GM12878 (cell line): ENCODE measurements at regions not wholly inside any gene's neighbourhood (a gene's known extent, or its start where the extent isn't known, plus 50 kb on each side); places are given as distances from the start of the nearest gene placed in this dataset.

Experiments
- ATAC-seq: fragments of 200-7000 bp; cut with Tn5 transposase; 3 replicates; pipeline ENCODE4 v1.9.1; 2020; ENCODE audit warnings: mild to moderate bottlenecking, moderate library complexity
- BruUV-seq: library from RNA; stranded (reverse); fragments of 400-500 nt; replicated peaks from 2 replicates; lab custom pipeline; 2021; lab: Mats Ljungman, UMichigan
- CTCF ChIA-PET: fragments of 300-600 bp; sonication (Branson Sonifier 250); formaldehyde crosslinking; extraction: SDS; loops from one replicate; lab custom pipeline; 2021; ENCODE audit warnings: inconsistent platforms; lab: Yijun Ruan, JAX
- POLR2A ChIA-PET: fragments of 350-600 bp; formaldehyde crosslinking; extraction: SDS; loops from one replicate; lab custom pipeline; 2021; ENCODE audit warnings: inconsistent platforms; lab: Charles Lee
- RAD21 ChIA-PET: fragments of 300-600 bp; sonication (Branson Sonifier 250); formaldehyde crosslinking; loops from one replicate; lab custom pipeline; 2023; ENCODE audit warnings: antibody characterized with exemption; ENCODE audit not compliant: unreplicated experiment; lab: Charles Lee
- SMC1A ChIA-PET: fragments of 300-600 bp; sonication (Branson Sonifier 250); formaldehyde crosslinking; loops from one replicate; lab custom pipeline; 2023; ENCODE audit not compliant: unreplicated experiment, uncharacterized antibody; lab: Charles Lee
- DNase-seq: peaks from one replicate; pipeline ENCODE4 v3.0.0-alpha.2; 2011; ENCODE audit warnings: low read depth, low spot score
- FAIRE-seq: peaks from 3 replicates; lab custom pipeline; 2011; peaks lifted over from hg19 to GRCh38; lab: Jason Lieb, UNC
- H2AFZ ChIP-seq: 2 replicates; pipeline ENCODE4 v1.6.0; 2011; ENCODE audit warnings: low read depth, low read length, control low read depth; ENCODE audit not compliant: control insufficient read depth
- H3K27ac ChIP-seq: 2 replicates; pipeline ENCODE4 v1.5.1; 2011; ENCODE audit warnings: control low read depth; ENCODE audit not compliant: control insufficient read depth, insufficient read depth
- H3K27me3 ChIP-seq, 2 experiments: replicated peaks in 1 of 2; 2 replicates each; pipeline versions ENCODE4 v1.6.0 to v1.6.1; 2011; ENCODE audit warnings: low read length in 1 of 2; ENCODE audit not compliant: control insufficient read depth in 2 of 2, insufficient read depth in 2 of 2
- H3K36me3 ChIP-seq, 2 experiments: 2 replicates each; pipeline ENCODE4 v1.5.1; 2011; ENCODE audit warnings: low read length in 1 of 2; ENCODE audit not compliant: control insufficient read depth in 2 of 2, insufficient read depth in 2 of 2
- H3K4me1 ChIP-seq: 2 replicates; pipeline ENCODE4 v1.6.1; 2011; ENCODE audit warnings: mild to moderate bottlenecking, low read length, moderate library complexity, mixed read lengths; ENCODE audit not compliant: control insufficient read depth, insufficient read depth
- H3K4me2 ChIP-seq: 2 replicates; pipeline ENCODE4 v1.6.0; 2011; ENCODE audit warnings: control low read depth; ENCODE audit not compliant: control insufficient read depth, insufficient read depth
- H3K4me3 ChIP-seq: fragments of 200-600 bp; sonication (generic); 2 replicates; pipeline ENCODE4 v1.5.1; 2016
- H3K79me2 ChIP-seq: 2 replicates; pipeline ENCODE4 v1.6.0; 2011; ENCODE audit warnings: low read length; ENCODE audit not compliant: control insufficient read depth, insufficient read depth
- H3K9ac ChIP-seq: 2 replicates; pipeline ENCODE4 v1.8.0; 2011; ENCODE audit warnings: low read length, control low read depth, mixed read lengths; ENCODE audit not compliant: control insufficient read depth, insufficient read depth
- H3K9me3 ChIP-seq: replicated peaks from 3 replicates; pipeline ENCODE4 v1.5.1; 2011; ENCODE audit warnings: mild to moderate bottlenecking, low read length; ENCODE audit not compliant: control insufficient read depth, insufficient read depth
- H4K20me1 ChIP-seq: 2 replicates; pipeline ENCODE4 v1.6.0; 2011; ENCODE audit not compliant: control insufficient read depth, insufficient read depth
- BMI1 ChIP-seq: fragments of 450-650 bp; IDR thresholded peaks from 2 replicates; pipeline ENCODE4 v1.6.1; 2016; ENCODE audit warnings: mild to moderate bottlenecking, moderate library complexity, borderline replicate concordance
- CEBPB ChIP-seq, 2 experiments: fragments of 150-350 bp in 1 of 2; IDR thresholded peaks; 2 replicates each; pipeline ENCODE4 v1.6.1; 2012 to 2014; ENCODE audit warnings: low read depth in 2 of 2, low read length in 2 of 2, borderline replicate concordance in 1 of 2, inconsistent platforms in 1 of 2
- FOXM1 ChIP-seq: IDR thresholded peaks from 2 replicates; pipeline ENCODE4 v1.6.1; 2012; ENCODE audit warnings: low read depth, mild to moderate bottlenecking, inconsistent platforms, low read length, moderate library complexity
- JUND ChIP-seq: IDR thresholded peaks from 2 replicates; pipeline ENCODE4 v1.6.1; 2012; ENCODE audit warnings: low read depth, mild to moderate bottlenecking, low read length, improper control_type of control experiment, moderate library complexity
- NFXL1 ChIP-seq: fragments of 450-650 bp; IDR thresholded peaks from 2 replicates; pipeline ENCODE4 v1.6.1; 2017; ENCODE audit warnings: antibody characterized with exemption, mild to moderate bottlenecking, borderline replicate concordance
- NFYB ChIP-seq: IDR thresholded peaks from 2 replicates; pipeline ENCODE4 v1.6.1; 2011; ENCODE audit warnings: low read depth, mild to moderate bottlenecking, low read length, improper control_type of control experiment, moderate library complexity; ENCODE audit not compliant: insufficient read depth
- POLR2A ChIP-seq: IDR thresholded peaks from 2 replicates; pipeline ENCODE4 v1.6.1; 2011; ENCODE audit warnings: low read depth, mild to moderate bottlenecking, low read length
- RAD21 ChIP-seq: IDR thresholded peaks from 2 replicates; pipeline ENCODE4 v1.6.1; 2011; ENCODE audit warnings: mild to moderate bottlenecking, low read depth, low read length, moderate library complexity; ENCODE audit not compliant: insufficient read depth
- RCOR1 ChIP-seq: conservative IDR thresholded peaks from 2 replicates; pipeline ENCODE4 v1.6.1; 2012; ENCODE audit warnings: low read depth, low read length, improper control_type of control experiment
- WGBS: methylation state at CpG from one replicate; pipeline ENCODE4 v1.1.6; 2016; ENCODE audit warnings: low lambda C conversion rate; ENCODE audit not compliant: insufficient replicate concordance, insufficient coverage; ENCODE audit errors: missing lambda C conversion rate; 5-methylcytosine and 5-hydroxymethylcytosine counted together
- in situ Hi-C: fragments of 300-500 bp; cut with MboI; formaldehyde crosslinking; loops from 9 replicates; pipeline ENCODE4 v1.14.3; 2018; ENCODE audit warnings: mixed read lengths
- intact Hi-C: fragments of 100-400 bp; cut with micrococcal nuclease; formaldehyde crosslinking; loops from one replicate; pipeline ENCODE4 v1.14.2; 2022; ENCODE audit not compliant: unreplicated experiment
- TF ChIP-seq, protein P1 (sequence below): fragments of 450-650 bp; IDR thresholded peaks from 2 replicates; pipeline ENCODE4 v1.6.1; 2017; ENCODE audit warnings: low read depth, mild to moderate bottlenecking, moderate library complexity
- TF ChIP-seq, protein P2 (sequence below): fragments of 450-650 bp; IDR thresholded peaks from 2 replicates; pipeline ENCODE4 v1.6.1; 2017; ENCODE audit warnings: mild to moderate bottlenecking, moderate library complexity
- TF ChIP-seq, protein P3 (sequence below): IDR thresholded peaks from 2 replicates; pipeline ENCODE4 v1.6.1; 2012; ENCODE audit warnings: low read depth, low read length, improper control_type of control experiment
- TF ChIP-seq, protein P4 (sequence below): fragments of 450-650 bp; IDR thresholded peaks from 2 replicates; pipeline ENCODE4 v1.6.1; 2016; ENCODE audit warnings: mild to moderate bottlenecking

DNA sequence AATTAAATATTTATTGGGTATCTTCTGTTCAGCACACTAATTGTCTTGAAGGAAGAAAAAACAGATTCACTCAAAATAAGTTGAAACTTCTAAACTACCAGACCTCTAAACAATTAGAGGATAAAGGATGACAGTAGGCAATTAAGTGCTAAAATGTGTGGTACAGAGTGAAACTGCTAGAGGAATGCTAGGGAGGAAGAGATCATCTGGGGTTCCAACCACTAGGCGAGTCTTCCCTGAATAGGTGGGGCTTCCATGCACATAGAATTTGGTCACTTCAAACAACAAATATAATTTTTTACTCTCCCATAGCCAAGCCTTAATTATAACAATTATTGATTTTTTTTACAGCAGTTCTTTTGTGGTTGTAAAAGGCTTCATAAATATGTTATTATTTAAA is 559.0 kb upstream of the ZEB2 start (continued):
- TF ChIP-seq, protein P1, sequence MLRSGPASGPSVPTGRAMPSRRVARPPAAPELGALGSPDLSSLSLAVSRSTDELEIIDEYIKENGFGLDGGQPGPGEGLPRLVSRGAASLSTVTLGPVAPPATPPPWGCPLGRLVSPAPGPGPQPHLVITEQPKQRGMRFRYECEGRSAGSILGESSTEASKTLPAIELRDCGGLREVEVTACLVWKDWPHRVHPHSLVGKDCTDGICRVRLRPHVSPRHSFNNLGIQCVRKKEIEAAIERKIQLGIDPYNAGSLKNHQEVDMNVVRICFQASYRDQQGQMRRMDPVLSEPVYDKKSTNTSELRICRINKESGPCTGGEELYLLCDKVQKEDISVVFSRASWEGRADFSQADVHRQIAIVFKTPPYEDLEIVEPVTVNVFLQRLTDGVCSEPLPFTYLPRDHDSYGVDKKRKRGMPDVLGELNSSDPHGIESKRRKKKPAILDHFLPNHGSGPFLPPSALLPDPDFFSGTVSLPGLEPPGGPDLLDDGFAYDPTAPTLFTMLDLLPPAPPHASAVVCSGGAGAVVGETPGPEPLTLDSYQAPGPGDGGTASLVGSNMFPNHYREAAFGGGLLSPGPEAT = no peak
- no peak for TF ChIP-seq FOXM1
- TF ChIP-seq, protein P2, sequence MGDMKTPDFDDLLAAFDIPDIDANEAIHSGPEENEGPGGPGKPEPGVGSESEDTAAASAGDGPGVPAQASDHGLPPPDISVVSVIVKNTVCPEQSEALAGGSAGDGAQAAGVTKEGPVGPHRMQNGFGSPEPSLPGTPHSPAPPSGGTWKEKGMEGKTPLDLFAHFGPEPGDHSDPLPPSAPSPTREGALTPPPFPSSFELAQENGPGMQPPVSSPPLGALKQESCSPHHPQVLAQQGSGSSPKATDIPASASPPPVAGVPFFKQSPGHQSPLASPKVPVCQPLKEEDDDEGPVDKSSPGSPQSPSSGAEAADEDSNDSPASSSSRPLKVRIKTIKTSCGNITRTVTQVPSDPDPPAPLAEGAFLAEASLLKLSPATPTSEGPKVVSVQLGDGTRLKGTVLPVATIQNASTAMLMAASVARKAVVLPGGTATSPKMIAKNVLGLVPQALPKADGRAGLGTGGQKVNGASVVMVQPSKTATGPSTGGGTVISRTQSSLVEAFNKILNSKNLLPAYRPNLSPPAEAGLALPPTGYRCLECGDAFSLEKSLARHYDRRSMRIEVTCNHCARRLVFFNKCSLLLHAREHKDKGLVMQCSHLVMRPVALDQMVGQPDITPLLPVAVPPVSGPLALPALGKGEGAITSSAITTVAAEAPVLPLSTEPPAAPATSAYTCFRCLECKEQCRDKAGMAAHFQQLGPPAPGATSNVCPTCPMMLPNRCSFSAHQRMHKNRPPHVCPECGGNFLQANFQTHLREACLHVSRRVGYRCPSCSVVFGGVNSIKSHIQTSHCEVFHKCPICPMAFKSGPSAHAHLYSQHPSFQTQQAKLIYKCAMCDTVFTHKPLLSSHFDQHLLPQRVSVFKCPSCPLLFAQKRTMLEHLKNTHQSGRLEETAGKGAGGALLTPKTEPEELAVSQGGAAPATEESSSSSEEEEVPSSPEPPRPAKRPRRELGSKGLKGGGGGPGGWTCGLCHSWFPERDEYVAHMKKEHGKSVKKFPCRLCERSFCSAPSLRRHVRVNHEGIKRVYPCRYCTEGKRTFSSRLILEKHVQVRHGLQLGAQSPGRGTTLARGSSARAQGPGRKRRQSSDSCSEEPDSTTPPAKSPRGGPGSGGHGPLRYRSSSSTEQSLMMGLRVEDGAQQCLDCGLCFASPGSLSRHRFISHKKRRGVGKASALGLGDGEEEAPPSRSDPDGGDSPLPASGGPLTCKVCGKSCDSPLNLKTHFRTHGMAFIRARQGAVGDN = no peak

DNA sequence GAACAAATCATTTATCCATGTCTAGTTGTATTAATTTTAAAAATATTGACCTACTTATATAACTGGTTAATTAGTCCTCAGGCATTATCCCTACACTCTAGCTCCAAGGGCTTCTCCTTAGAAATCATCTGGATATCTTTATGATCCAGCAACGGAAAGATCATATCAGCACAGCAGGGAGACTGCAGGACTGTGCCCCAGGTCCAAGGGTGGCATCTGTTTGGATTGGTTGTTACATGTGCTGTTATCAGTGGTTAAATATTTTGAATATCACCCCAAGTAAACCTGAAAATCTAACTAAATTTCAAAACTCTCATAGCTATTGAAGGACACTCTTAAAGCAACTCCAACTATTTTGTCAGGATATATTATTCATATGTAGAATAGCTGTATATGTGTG is 556.2 kb upstream of the ZEB2 start:
- no peak for FAIRE-seq
- CTCF ChIA-PET = interaction anchor here (1.2 kb wide), 1 partner anchor 39 kb away, joined by 3 read pairs; no protein-coding TSS in a partner anchor
- TF ChIP-seq BMI1 = no peak
- no peak for TF ChIP-seq CEBPB (IDR thresholded peaks at IDR 0.05; ENCODE audit: borderline replicate concordance in 1 of 2, low read depth in 2 of 2, low read length in 2 of 2)
- TF ChIP-seq RCOR1 = no peak
- no peak for TF ChIP-seq JUND
- no peak for TF ChIP-seq POLR2A
- TF ChIP-seq, protein P3, sequence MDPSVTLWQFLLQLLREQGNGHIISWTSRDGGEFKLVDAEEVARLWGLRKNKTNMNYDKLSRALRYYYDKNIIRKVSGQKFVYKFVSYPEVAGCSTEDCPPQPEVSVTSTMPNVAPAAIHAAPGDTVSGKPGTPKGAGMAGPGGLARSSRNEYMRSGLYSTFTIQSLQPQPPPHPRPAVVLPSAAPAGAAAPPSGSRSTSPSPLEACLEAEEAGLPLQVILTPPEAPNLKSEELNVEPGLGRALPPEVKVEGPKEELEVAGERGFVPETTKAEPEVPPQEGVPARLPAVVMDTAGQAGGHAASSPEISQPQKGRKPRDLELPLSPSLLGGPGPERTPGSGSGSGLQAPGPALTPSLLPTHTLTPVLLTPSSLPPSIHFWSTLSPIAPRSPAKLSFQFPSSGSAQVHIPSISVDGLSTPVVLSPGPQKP = no peak
- TF ChIP-seq NFYB = no peak
- no peak for TF ChIP-seq NFXL1
- TF ChIP-seq, protein P4, sequence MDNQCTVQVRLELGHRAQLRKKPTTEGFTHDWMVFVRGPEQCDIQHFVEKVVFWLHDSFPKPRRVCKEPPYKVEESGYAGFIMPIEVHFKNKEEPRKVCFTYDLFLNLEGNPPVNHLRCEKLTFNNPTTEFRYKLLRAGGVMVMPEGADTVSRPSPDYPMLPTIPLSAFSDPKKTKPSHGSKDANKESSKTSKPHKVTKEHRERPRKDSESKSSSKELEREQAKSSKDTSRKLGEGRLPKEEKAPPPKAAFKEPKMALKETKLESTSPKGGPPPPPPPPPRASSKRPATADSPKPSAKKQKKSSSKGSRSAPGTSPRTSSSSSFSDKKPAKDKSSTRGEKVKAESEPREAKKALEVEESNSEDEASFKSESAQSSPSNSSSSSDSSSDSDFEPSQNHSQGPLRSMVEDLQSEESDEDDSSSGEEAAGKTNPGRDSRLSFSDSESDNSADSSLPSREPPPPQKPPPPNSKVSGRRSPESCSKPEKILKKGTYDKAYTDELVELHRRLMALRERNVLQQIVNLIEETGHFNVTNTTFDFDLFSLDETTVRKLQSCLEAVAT = no peak
- TF ChIP-seq RAD21 = no peak

More for the DNA sequence above, 556.2 kb upstream of the ZEB2 start:
- ChIA-PET POLR2A (no interaction called here), RAD21 (no interaction called here), SMC1A (no interaction called here)
- no peaks in the 10 kb centered on the region for H3K27me3 ChIP-seq
- WGBS = 76% methylated on average over 1 of the region's 1 CpG
- DNase-seq (no peak), ATAC-seq (no peak)
- H3K4me2 ChIP-seq = no peak overlapping the region
- intact Hi-C loops = no loop called here
- no peak overlapping the region for H3K4me3 ChIP-seq
- no peak overlapping the region for H3K27ac ChIP-seq
- no peaks in the 10 kb centered on the region for H3K79me2 ChIP-seq
- no peak overlapping the region for H3K9ac ChIP-seq
- H2AFZ ChIP-seq = no peak overlapping the region
- H3K4me1 ChIP-seq = no peaks in the 10 kb centered on the region
- no peaks in the 10 kb centered on the region for H3K36me3 ChIP-seq
- no peaks in the 10 kb centered on the region for H4K20me1 ChIP-seq
- no peaks in the 10 kb centered on the region for H3K9me3 ChIP-seq
- in situ Hi-C loops = no loop called here
- BruUV-seq = no TSS peak
